ENCODE measurements at regions not wholly inside any gene's neighbourhood (a gene's known extent, or its start where the extent isn't known, plus 50 kb on each side); places are given as distances from the start of the nearest gene placed in this dataset.

GRCh38 chr15:61798631-61799030 is 261.6 kb downstream of the VPS13C start:
- no peak for DNase-seq (ENCODE audit: low read depth in 2 of 2)

- no peak for DNase-seq (ENCODE audit: low read depth in 2 of 2)
These were observed 264.2 kb downstream of the VPS13C start for GRCh38 chr15:61796056-61796455.

- DNase-seq (ENCODE audit: low read depth in 2 of 2), result no peak
These were observed 265.4 kb downstream of the VPS13C start for GRCh38 chr15:61794881-61795280.

- DNase-seq (ENCODE audit: low read depth in 2 of 2), result peak in 1 of 2 donors; percentile 5
These were observed 266.0 kb downstream of the VPS13C start for GRCh38 chr15:61794276-61794675.

GRCh38 chr15:61784734-61785133 is 275.5 kb downstream of the VPS13C start:
- DNase-seq (ENCODE audit: low read depth in 2 of 2), result no peak

DNA sequence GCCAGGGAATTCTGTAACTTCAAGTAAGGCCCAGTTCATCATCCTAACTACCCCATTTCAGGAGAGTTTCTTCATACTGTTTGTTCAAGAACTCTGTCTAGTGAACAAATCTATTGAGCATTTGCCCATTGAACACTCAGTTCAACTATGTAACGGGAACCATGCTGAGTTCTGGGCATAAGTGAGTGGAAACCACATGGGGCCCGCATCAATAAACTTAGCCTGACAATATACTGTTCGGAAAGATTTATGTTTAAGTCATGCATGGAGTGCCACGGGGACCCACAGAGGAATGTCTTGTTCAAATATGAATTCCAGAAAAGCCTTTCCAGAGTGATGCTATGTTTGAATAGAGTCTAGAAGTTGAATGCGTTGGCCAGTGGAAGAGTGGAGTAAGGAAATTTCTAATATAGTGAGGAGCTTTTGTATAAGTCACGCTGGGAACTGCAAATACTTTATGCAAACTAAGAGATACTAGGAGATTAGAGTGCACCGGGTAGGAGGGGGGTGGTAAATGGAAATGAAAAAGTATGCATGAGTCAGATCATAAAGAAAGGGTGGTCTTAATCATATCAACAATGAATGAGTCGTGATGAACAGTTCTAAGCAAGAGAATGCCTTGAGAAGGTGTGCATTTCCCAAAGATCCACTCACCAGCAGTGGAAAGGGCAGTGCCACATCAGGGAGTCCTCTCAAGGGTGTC is 279.8 kb downstream of the VPS13C start:
- DNase-seq (ENCODE audit: low read depth in 2 of 2), result no peak

DNA sequence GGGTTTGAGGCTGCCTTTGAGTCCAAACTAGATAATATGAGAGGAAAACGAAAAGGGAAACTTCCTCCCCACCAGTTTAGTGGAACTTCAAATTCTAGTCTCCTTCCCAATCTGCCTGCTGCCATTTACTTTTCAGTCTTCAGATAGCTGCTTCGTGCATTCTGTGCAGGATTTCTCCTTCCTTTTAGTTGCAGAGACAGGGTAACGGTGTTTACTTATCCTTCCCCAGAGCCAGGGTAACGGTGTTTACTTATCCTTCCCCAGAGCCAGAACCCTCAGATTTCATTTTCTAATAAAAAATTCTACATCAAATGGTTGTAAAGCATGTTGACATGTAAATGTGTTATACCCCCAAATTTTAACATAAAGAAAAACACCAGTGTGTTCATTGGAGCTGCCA is 282.6 kb downstream of the VPS13C start:
- no peak for DNase-seq (ENCODE audit: low read depth in 2 of 2)

GRCh38 chr15:61769557-61769956 is 290.7 kb downstream of the VPS13C start:
- no peak for DNase-seq (ENCODE audit: low read depth in 2 of 2)

GRCh38 chr15:61768131-61768530 is 292.1 kb downstream of the VPS13C start:
- no peak for DNase-seq (ENCODE audit: low read depth in 2 of 2)

DNA sequence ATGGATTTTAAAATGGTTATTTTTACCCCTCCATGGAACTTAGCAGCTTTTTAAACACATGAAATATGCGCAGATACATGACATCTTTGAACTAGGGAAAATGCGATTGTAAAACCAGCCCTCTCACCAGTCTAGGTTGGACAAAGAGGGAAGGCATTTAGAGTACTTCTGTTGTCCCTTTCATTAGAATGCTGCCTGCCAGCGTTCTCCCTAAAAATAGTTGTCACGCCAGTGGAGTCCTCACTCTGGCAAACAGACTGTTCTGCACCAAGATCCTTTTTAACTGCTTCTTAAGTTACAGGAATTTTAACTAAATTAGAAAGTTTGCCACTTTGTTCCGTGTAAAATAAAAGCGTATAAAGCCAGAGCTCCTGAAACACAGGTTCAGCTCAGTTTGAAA is 295.3 kb downstream of the VPS13C start:
- DNase-seq (ENCODE audit: low read depth in 2 of 2), result no peak

- DNase-seq (ENCODE audit: low read depth in 2 of 2), result no peak
These were observed 296.1 kb downstream of the VPS13C start for GRCh38 chr15:61764141-61764540.

GRCh38 chr15:61762676-61763075 is 297.6 kb downstream of the VPS13C start:
- DNase-seq (ENCODE audit: low read depth in 2 of 2), result no peak

DNA sequence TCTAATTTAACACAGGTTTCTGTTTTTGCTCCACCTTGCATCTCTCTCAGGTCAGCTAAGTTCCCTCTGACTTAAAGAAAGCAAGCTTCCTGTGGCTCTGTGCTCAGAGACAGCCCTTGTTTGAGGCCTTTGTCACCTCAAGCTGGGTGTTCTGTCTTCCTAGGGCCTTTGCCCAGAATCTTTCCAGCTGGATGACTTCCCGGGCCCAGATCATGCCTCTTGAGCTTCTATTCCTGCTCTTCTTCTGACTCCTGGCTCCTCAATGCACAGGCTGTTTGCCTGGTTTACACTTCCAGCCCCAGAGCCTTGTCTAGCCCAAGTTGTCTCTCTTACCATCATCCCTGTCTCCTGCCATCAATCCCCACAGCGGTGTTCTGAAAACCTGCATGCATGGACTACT is 300.6 kb downstream of the VPS13C start:
- DNase-seq (ENCODE audit: low read depth in 2 of 2), result no peak

DNA sequence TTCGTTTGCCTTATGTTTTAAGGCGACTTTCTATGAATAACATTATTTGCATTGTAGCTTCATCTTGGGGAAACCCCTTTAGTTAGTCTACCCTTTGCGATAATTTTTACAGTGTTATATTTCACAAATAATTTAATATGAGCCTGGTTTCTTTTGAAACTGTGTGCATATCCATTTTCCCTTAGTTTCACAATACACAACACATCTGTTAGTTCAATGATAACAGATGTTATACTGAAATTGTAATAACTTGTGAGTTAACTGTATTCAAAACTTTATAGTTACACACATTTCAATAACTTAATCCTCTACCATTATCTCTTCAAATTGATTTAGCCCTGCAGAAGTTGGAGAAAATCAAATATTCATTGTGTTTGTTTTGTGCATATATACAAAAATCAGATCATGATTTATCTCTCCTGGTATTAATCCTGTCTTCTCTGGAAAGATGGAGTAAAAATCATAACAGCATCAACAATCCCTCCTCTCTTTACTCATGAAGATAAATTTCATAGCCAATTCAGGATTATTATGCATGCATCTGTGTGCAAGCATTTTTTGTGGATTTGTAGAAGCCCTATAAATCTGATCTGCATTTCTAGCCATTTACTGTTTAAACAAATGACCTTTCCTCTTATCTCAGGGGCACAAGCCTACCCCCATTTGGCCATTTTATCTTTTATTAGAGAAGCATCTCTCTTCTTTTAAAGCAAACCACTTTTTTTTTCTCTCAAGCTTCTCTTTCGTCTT is 304.0 kb downstream of the VPS13C start:
- no peak for DNase-seq (ENCODE audit: low read depth in 2 of 2)

- no peak for DNase-seq (ENCODE audit: low read depth in 2 of 2)
These were observed 304.8 kb downstream of the VPS13C start for GRCh38 chr15:61755467-61755866.

GRCh38 chr15:61753018-61753710 is 307.1 kb downstream of the VPS13C start:
- no peak for DNase-seq (ENCODE audit: low read depth in 2 of 2)

- no peak for DNase-seq (ENCODE audit: low read depth in 2 of 2)
These were observed 308.2 kb downstream of the VPS13C start for GRCh38 chr15:61752001-61752400.

GRCh38 chr15:61750271-61751084 is 309.8 kb downstream of the VPS13C start:
- DNase-seq (ENCODE audit: low read depth in 2 of 2), result no peak

DNA sequence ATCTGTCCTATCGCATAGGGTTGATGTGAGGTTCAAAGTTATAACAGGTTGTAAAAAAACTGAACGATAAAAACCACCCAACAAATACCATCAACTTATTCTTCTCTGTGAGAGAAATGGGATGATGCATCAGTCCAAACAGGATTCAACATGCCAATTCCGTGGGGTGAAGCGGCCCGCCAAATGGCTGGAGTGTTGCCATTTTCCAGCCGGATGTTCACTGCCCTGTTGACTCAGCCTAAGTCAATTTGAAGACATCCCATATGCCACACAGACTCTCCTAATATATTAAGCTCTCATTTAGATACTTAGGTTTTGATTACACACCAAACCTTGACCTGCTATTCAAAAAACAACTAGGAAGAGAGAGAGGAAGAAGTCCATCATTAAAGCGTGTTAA is 311.1 kb downstream of the VPS13C start:
- no peak for DNase-seq (ENCODE audit: low read depth in 2 of 2)

DNA sequence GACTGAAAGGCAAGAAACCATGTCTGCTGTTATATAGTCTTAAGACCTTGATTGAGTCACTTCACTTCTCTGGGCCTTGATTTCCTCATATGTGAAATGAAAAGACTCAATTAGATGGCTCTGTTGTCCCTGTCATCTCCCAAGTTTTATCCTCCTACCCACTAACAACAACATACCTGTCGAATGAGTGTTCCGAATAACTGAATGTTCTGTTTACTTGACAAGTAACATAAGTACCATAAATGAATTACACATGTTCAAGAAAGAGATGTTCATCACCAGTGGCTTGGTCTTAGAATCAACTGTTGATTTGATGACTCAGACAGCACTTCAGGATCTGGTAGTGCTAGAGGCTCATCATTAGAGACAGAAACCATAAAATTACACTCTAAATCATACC is 311.7 kb downstream of the VPS13C start:
- no peak for DNase-seq (ENCODE audit: low read depth in 2 of 2)

DNA sequence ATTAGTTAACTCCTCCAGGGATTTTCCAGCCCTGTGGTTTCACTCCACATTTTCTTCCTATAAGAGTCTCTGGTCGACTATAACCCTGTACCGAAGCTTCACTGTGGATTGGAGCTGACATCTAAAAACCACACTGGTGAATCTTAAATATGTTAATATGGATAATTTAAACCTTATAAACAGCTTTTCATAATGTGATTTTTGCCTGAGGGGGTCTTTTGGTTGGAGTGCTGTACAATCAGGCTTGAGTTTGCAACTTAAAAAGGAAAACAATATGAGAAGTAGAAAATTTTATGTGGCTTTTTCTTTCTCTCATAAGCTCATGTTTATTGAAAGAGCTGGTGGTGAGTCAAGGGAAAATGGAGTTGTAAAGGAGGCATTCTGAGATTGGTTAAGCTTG is 313.7 kb downstream of the VPS13C start:
- DNase-seq (ENCODE audit: low read depth in 2 of 2), result no peak

Measured in lung microvascular endothelial cell (primary cell).